Islet precursor cell (in vitro differentiated cells): ENCODE measurements at regions not wholly inside any gene's neighbourhood (a gene's known extent, or its start where the extent isn't known, plus 50 kb on each side); places are given as distances from the start of the nearest gene placed in this dataset.
"Not testable (repeated sequence)": the region's sequence is repeated elsewhere in the genome, so short reads cannot be mapped to it uniquely, and the experiment has no call there.

Experiments used
- DNase-seq: peaks from one replicate; pipeline ENCODE4 v3.0.0-alpha.2; 2018

DNA sequence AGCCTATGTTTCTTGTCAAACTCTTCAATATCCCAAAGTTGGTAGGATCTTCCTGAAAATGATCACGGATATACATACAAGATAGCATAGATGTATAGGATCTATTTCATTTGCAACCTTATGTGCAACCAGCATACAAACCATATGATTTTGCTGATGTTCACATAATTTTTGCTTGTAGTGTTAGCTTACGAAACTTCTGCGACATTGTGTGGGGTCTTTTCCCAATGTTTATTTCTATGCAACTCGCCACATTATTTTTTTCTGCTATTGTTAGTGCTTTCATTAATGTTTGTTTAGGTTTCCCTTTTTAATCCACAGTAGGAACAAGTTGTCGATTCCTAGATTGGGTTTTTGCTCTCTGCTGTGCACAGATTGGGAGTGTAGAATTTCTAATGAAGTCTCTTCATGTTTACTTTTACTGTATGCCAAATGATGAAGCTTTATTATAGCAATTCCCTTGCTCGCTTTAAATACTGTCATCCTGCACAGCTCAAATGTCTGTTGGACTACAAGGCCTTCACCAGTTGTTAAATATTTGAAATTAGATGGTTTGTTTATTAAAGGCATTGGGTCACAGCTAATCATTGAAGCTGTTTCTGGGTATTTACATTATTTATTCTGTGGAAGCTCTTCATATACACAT lies 257.6 kb upstream of the PCDH7 start:
- no peak for DNase-seq

DNA sequence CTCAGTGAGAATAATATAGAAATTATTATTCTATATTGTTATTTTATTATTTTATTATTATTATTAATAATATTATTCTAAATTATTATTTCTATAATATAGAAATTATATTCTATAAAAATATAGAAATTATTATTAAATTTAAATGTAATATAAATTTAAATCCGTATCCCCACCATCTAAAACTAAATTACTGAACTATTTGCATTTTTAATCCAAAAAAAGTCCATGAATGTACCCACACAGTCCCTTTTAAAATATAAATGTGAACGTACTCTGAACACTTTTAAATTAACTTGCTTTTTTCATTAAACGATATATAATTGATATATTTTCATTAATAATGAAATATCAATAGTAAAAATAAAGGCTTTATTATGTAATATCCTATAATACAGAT lies 248.3 kb upstream of the PCDH7 start:
- DNase-seq: no peak

DNA sequence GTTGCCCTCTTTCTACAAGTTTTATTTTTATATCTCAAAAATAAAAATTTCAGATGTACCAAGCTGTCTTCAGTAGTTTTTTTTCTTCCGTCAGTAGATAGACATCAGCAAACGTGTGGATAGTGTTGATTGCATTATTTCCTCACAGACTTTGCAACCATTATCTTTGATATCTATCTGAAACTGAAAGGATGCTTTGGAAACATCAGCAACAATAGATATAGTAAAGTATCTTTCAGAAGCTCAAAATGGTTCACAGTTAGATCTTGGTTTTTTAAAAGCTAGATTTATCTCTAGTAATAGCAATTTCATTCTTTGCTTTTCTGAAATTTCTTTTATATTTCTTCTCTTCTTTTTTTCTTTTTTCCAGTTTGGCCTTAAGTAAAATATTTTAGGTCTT lies 246.9 kb upstream of the PCDH7 start:
- no peak for DNase-seq

DNA sequence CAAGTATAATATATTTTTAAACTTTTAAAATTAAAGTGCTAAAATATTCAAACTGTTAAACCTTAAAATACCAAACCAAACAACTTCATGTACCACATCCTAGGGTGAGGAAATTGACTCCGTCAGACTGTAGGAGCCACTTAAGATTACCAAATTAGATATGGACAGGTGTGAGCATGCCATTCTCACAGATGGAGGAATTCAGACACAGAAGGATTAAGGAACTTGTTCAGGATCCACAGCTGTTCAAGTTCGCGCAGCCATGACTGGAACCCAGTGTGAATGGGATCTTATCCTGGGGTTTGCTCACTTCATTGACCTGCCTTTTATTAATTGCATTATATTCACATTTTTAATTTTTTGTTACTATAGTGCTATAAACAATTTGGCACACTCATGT lies 224.9 kb upstream of the PCDH7 start:
- no peak for DNase-seq

DNA sequence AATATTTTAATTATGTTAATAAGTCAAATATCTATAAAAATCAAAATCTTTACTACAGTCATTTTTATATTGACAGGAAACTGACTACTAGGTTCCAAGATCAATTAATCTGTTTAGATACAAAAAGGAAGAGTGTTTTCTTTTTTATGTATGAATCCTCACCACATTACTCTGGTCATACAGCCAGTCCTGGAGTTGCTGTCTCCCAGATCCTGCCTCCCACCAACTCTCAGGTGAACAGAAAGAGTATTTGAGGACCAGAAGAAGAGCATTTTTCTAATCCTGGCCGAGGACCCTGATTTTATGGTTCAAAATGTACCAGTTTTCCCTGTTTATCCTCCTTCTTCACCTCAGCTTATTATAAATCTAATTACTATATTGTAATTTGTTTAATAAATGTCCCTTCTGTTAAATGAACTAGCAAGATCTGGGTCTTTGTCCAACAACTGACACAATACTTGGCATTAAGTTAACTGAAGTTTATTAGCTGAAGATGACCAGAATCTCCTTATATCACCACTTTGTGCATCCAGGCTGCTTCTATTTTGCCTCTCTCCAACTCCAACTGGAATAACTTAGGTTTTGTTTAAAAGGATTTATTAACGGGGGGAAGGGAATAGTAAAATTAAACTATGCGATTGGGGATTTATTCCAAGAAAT lies 224.4 kb upstream of the PCDH7 start:
- no peak for DNase-seq

DNA sequence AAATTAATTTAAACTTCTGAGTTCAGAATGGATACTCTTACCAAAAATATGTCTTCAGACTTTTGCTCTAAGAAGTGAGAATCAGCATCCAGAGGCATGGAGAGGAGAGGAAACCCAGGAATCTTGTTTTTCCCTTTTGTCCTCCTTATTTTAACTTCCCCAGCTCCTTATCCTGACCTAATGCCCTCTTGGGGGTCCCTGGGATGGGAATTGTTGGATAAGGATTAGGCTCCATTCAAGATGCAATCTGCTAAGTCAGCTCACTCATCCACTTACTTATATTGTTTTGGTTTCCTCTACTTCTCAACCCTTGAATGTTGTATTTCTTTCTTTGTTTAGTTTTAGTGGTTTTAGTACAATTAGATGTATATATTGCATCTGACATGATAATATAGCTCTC lies 208.4 kb upstream of the PCDH7 start:
- DNase-seq: no peak

DNA sequence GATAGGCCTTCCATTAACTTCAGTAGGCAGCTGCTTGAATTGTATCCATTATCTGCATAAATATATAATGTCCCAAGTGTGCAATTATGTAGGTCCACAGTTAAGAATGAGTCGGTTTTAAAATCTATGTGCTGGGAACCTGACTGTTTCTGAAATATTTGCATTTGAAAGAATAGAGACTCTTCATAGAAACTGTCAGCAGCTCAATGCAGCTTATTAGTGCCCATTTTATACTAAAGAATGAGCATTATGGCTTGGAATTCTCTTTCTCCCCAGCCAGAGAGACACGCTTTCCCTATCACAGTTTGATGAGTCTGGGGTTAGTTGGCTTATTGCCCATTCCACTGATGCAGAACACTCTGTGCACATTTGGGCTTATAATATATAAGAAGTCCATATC lies 202.0 kb upstream of the PCDH7 start:
- no peak for DNase-seq

DNA sequence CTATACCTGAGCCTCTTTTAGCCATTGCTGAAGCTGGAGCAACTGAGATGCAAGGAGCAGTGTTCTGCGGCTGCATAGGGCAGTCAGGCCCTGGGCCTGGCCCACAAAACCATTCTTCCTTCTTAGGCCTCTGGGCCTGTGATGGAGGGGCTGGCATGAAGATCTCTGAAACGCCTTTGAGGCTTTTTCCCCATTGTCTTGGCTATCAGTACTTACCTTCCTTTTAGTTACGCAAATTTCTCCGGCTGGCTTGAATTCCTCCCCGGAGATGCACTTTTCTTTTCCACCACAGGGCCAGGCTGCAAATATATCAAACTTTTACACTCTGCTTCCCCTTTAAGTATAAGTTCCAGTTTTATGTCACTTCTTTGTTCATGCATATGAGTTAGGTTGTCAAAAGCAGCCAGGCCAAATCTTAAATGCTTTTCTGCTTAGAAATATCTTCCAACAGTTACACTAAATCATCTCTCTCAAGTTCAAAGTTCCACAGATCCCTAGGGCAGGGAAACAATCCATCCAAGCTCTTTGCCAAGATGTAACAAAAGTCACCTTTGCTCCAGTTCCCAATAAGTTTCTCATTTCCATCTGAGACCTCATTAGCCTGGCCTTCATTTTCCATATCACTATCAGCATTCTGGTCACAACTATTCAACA lies 194.4 kb upstream of the PCDH7 start:
- no peak for DNase-seq

DNA sequence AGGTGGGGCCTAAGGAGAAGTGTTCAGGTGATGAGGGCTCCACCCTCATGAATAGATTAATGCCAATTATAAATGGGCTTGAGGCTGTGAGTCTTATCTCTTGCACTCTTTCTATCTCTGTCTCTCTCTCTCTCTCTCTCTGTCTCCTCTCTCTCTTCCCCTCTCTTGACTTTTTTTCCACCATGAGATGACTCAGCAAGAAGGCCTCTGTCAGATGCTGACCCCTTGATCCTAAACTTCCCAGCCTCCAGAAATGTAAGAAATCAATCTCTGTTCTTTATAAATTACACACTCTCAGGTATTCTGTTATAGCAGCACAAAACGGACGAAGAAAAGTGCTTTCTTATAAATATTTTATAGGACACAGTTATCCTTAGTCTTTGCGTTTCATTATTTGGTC lies 184.9 kb upstream of the PCDH7 start:
- no peak for DNase-seq

DNA sequence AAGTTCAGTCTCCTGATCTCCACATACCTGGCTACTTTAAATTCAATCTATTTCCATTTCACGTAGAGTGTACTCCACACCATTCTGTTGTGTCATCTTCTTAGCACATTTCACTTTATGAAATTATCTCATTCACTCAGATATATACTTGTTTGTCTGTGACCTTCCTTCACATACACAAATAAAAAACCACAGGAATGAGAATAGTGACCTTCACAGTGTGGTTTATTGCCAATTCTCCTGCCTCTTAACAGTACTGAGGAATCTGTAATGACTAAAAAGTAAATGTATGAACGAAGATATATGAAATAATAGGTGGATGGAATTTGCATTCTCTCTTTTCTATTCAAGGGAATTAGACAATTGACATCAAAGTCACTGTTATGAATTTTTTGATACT lies 183.9 kb upstream of the PCDH7 start:
- DNase-seq: no peak

DNA sequence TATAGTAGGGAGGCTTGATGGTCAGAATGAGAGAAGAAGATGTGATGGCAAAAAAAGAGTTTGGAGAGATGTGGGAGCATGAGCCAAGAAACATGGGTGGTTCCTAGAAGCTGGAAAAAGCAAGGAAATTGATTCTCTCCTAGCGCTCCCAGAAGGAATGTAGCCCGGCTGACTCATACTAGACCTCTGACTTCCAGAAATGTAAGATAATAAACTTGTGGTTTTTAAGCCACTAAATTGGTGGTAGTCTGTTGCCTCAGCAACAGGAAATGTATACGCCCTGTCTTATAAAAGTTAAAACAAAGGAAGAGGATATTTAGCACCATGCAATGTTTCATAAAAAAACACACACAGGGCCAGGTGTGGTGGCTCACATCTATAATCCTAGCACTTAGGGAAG lies 182.7 kb upstream of the PCDH7 start:
- peak; percentile 81 for DNase-seq

DNA sequence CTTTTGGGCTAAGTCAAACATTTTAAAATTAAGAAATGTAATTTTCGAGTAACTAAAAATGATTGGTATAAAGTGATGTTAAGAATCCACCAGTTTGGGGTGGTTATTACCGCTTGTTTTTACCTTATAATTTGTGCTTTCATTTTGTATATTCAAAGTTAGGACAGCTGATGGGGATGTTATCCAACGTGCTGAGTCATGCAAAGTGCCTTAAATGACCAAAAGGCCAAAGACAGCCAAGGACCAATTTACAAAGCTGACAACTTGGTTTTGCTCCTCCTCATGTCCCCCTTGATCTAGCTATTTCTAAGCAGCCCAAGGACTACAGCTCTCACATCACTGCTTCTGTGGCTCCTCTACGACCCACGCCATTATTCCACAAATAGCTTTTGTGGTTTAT lies 181.4 kb upstream of the PCDH7 start:
- no peak for DNase-seq

DNA sequence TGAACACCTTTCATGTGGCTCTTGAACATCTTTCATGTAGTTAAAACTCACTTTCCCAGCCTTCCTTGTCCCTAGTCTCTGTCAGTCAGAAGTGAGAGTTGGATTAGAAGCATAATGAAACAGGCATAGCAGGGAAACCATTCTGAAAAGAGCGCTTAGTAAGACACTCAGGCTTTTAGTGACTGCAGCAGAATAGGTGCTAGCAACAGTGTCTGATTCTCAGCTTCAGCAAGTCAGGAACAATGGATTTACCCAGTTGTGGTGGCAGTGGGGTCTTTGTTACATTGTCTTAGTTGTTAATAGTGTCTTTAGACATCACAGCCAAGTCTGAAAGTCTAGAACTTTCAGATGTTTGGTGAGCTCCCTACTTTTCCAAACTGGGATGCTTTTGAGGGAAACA lies 177.1 kb upstream of the PCDH7 start:
- no peak for DNase-seq

DNA sequence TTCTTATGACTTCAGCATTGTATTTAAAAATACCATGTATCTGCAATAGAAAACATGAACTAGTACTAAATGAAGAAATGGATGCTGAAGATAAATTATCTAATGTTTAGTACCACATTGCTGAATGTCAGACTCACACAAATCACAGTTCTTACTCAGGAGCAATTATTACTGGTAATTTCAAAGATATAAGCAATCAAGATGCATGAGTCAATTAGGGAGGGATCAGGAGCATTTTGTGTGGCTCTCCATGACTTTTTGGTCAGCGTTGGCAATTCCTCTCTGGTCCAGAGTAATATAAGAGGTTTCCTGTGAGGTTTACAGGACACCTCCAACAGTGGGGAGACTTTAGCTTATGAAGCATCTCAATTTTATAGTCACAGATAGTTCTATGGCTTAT lies 167.0 kb upstream of the PCDH7 start:
- DNase-seq: no peak

DNA sequence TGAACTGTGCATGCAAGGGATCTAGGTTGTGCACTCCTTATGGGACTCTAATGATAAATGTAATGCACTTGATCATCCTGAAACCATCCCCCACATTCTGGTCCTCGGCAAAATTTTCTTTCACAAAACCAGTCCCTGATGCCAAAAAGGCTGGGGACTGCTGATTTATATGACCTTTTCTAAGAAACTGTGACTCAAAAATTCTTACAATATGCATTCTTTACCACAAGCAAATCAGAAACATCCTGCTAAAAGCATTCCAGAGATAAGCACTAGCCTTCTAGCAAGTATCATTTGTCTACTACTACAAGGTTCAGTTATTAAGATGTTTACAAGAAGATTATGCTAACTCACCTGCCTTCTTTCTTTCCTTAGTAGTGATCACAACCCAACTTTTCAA lies 166.5 kb upstream of the PCDH7 start:
- peak; percentile 55 for DNase-seq

DNA sequence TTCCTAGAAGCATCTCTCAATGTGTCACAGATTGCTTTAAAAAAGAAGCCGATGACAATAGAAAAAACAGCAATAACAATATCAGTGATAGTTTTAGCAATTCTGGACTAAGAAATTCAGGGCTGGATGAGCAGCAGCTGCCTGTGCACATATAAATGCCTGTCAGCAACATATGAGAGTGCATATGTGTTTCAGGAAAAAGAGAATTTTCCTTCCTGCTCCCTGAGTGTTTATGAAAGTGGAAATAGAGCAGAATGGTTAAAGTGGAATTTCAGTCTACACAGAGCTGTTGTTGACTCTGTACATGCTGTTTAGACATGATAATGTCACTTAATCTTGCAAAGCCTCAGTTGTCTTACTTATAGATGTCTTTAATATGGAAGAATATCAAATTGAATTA lies 164.4 kb upstream of the PCDH7 start:
- DNase-seq: no peak

DNA sequence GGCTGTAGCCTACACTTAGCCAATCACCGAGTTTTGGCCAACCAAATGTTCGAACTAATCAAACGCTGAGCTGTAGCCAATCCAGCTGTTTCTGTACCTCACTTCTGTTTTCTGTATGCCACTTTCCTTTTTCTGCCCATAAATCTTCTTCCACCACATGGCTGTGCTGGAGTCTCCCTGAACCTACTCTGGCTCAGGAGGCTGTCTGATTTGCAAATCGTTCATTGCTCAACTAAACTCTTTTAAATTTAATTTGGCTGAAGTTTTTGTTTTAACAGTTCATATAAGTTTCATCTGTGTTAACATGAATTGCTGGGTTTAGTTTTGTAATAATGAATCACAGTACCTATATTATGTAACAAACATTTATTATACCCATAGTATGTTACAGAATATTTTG lies 160.7 kb upstream of the PCDH7 start:
- no peak for DNase-seq

DNA sequence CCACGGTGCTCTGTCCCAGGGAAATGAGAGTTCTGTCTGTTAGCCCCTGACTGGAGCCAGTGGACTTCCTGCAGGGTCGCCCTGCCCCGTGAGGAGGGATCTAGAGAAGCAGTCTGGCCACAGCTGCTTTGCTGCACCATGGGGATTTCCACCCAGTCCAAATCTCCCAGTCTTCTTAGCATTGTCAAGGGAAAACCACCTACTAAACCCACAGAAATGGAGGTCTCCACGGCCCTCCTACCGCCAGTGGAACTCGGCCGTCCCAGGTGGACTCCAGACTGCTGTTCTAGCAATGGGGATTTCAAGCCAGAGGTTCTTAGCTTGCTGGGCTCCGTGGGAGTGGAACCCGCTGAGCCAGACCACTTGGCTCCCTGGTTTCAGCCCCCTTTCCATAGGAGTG lies 133.3 kb upstream of the PCDH7 start:
- DNase-seq: no peak

DNA sequence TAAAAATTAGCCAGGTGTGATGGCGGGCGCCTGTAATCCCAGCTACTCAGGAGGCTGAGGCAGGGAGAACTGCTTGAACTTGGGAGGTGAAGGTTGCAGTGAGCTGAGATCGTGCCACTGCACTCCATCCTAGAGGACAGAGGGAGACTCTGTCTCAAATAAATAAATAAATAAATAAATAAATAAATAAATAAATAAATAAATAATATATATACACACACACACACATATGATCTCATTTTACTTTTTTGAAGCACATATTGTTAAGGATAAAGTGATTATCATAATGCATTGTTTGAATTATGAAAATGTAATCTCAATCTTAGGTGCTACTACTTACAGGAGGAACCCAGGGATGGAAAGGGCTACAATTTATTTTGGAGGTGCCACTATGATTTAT lies 130.5 kb upstream of the PCDH7 start:
- not testable (repeated sequence) for DNase-seq

DNA sequence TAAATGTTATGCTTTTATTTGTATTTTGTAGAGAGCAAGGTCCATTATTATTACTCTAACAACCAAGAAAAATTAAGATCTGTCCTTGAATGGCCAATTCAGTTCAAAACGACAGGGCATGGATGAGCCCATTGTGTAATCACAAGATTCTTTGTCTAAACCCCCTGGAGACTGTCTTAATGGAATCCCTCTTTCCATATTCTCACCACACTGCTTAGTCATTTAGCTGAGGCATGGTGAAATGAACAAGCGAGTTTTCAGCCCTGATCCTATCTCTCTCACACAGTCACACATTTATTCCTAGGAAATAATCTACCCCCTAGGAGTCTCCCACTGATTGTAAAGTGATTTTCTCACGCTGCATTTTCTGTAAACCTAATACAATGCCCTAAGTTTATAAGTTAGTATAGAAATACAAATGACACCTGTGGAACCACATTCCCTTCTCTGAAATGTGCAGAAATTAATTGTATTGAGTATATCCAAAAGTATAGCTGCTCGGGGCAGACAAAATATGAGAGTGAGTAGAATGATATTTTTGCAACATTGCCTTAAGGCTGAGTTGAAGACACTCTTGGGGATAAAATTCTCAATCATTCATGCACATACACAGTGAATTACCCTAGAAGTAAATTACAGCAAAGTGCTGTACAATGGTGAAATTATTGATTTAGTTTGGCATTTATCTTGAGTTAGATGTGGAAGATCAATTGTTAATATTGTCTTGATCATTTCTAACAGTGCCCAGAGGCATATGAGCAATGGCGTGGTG lies 119.7 kb upstream of the PCDH7 start:
- peak; percentile 62 for DNase-seq

DNA sequence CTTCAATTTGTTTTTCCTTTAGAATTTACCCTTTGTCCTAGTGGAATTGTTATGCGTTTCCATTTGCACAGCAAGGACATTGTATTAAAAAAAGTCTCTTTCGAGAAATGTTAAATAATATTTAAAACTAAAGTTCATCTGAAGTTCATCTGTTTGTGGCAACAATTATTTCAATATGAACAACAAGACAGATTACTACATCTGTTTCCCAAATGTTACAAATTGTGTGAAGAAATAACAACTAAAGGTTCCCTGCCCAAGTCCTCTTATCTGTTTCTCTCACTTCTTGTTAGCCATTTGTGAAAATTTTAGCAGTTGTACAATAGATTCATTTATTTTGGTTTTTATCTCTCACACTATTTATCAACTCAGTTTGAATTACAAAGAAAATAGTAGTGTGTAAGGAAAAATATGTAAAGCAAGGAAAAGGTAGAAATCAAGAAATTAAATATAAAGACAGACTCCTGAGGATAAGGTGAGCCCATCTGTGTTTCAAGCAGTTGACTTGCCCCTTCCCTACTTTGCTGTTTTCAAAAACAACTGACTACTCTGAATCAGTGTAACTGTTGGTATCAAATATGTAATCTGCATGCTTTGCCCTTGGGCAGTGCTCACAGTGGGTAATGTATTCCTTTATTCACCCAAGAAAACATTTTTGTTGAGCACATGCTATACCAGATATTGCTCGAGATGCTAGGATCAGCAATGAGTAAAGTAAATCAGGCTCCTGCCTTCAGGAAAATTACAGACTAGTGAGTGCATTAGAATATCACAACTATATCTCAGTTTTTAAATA lies 118.9 kb upstream of the PCDH7 start:
- DNase-seq: no peak

DNA sequence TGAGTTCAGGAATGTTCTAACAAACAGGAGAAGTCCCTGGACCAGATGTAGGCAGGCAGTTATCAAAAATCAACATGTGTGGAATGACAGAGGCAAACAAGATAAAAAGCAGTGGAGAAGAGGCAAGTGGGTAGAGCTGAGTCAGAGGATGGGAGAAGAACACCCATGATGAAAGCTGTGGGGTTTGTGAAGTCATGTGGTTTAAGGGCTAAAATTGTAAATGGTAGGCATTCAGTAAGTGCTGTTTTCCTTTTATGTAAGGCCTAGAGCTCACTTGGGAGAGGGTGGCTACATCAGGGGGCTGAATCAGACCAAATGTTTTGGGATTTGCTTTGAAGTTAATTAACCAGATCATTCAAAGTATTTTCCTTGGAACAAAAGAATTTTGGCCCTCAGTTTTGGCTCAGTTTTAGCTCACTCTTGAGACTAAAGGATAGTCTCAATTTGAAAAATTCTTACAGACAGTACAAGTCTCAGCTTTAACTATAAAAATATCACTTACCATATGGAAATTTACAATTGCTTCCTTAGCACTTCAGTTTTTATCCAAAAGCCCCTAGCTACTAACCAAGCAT lies 114.5 kb upstream of the PCDH7 start:
- DNase-seq: peak; percentile 59

DNA sequence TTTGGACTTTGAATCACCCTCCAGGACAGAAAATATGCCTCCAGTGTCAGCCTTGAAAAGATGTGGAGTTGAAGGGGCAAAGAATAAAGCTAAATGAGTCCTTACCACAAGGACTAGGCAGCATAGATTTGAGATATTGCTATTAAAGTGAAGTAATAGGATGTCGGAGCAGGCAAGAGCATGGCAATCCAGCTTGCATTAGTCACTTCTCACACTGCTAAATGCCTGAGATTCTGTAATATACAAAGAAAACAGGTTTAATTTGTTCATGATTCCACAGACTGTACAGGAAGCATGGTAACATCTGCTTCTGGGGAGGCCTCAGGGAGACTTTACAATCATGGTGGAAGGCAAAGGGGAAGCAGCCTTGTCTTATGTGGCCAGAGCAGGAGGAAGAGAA lies 109.8 kb upstream of the PCDH7 start:
- no peak for DNase-seq
